ENCODE measurements at regions not wholly inside any gene's neighbourhood (a gene's known extent, or its start where the extent isn't known, plus 50 kb on each side); places are given as distances from the start of the nearest gene placed in this dataset.

- no peak for TF ChIP-seq CTCF (IDR thresholded peaks at IDR 0.05; ENCODE audit: insufficient read depth, low read depth, low read length, missing control alignments)
- H3K4me3 ChIP-seq (ENCODE audit: low read depth, low read length): no peak overlapping the region
- no peak for DNase-seq (ENCODE audit: low read depth)
Measured at GRCh38 chr4:95979961-95980876, 140.3 kb downstream of the PDHA2 start.

GRCh38 chr4:95980877-95981360, 141.0 kb downstream of the PDHA2 start:
- no peak overlapping the region for H3K4me3 ChIP-seq (ENCODE audit: low read depth, low read length)
- TF ChIP-seq CTCF (IDR thresholded peaks at IDR 0.05; ENCODE audit: insufficient read depth, low read depth, low read length, missing control alignments): no peak
- no peak for DNase-seq (ENCODE audit: low read depth)

- H3K4me3 ChIP-seq (ENCODE audit: low read depth, low read length): no peak overlapping the region
- TF ChIP-seq CTCF (IDR thresholded peaks at IDR 0.05; ENCODE audit: insufficient read depth, low read depth, low read length, missing control alignments): no peak
- no peak for DNase-seq (ENCODE audit: low read depth)
Measured at GRCh38 chr4:95981591-95981990, 141.7 kb downstream of the PDHA2 start.

GRCh38 chr4:95982516-95982915, 142.6 kb downstream of the PDHA2 start:
- TF ChIP-seq CTCF (IDR thresholded peaks at IDR 0.05; ENCODE audit: insufficient read depth, low read depth, low read length, missing control alignments): no peak
- DNase-seq (ENCODE audit: low read depth): no peak
- no peak overlapping the region for H3K4me3 ChIP-seq (ENCODE audit: low read depth, low read length)

- no peak overlapping the region for H3K4me3 ChIP-seq (ENCODE audit: low read depth, low read length)
- no peak for DNase-seq (ENCODE audit: low read depth)
- TF ChIP-seq CTCF (IDR thresholded peaks at IDR 0.05; ENCODE audit: insufficient read depth, low read depth, low read length, missing control alignments): no peak
Measured at GRCh38 chr4:95984081-95984480, 144.2 kb downstream of the PDHA2 start.

- no peak overlapping the region for H3K4me3 ChIP-seq (ENCODE audit: low read depth, low read length)
- TF ChIP-seq CTCF (IDR thresholded peaks at IDR 0.05; ENCODE audit: insufficient read depth, low read depth, low read length, missing control alignments): no peak
- peak; percentile 10 for DNase-seq (ENCODE audit: low read depth)
Measured at GRCh38 chr4:95985051-95985450, 145.2 kb downstream of the PDHA2 start.
